ENCODE measurements at regions not wholly inside any gene's neighbourhood (a gene's known extent, or its start where the extent isn't known, plus 50 kb on each side); places are given as distances from the start of the nearest gene placed in this dataset.
A peak's percentile ranks its signal among the peaks of the same experiment; 100 is the strongest.

DNA sequence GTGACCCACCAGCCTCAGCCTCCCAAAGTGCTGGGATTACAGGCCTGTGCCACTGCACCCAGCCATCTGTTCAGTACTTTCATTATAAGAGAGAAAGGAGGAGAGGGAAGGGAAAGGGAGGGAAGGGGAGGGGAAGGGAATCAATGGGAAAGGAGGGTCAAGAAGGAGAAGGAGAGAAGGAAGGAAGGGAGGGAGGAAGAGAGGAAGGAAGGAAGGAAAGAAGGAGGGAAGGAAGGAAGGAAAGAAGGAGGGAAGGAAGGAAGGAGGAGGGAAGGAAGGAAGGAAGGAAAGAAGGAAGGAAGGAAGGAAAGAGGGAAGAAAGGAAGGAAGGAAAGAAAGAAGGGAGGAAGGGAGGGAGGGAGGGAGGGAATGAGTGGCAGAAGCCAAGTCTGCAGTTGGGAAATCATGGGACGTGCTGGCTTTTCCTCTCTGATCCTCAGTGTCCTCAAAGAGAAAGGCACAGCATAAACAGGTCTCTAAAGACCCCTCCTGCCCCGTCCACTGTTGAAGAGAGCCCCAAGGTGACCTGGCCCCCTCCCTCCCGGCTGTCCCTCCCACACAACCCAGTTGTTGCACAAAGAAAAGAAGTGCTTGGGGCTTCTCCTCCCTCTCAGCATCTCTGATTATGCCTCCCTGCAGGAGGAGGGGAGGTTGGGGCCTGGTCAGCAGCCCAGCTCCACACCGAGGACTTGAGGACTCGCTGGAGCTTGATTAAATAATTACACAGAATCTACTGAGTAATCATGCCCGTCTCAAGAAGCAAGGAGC, 69.1 kb upstream of the TOP1 start:
- H3K18ac ChIP-seq (ENCODE audit: low read depth in 1 of 2, low read length in 2 of 2), result no peak overlapping the region
- H3K36me3 ChIP-seq (ENCODE audit: control insufficient read depth in 1 of 2, insufficient read depth in 2 of 2, low read depth in 1 of 2, low read length in 2 of 2), result no peaks in the 10 kb centered on the region
- H3K27ac ChIP-seq (ENCODE audit: low read length, poor library complexity, severe bottlenecking), result no peak overlapping the region
- H4K8ac ChIP-seq (ENCODE audit: low read length), result no peak overlapping the region
- H3K23ac ChIP-seq (ENCODE audit: low read length in 2 of 2), result no peak overlapping the region
- H2BK5ac ChIP-seq (ENCODE audit: low read depth, low read length, poor library complexity, severe bottlenecking), result no peak overlapping the region
- no peak overlapping the region for H3K4ac ChIP-seq (ENCODE audit: low read depth in 1 of 2, low read length in 2 of 2)
- H3K4me3 ChIP-seq (ENCODE audit: insufficient read depth in 1 of 2, low read depth in 1 of 2, low read length in 2 of 2), result peak overlapping the region in 1 of 2 experiments; percentile 27
- H2BK15ac ChIP-seq (ENCODE audit: low read depth, poor library complexity, severe bottlenecking), result no peak overlapping the region
- H2AFZ ChIP-seq (ENCODE audit: low read depth, low read length), result no peak overlapping the region
- H2BK120ac ChIP-seq (ENCODE audit: low read depth, low read length), result no peak overlapping the region
- WGBS, result 87% methylated on average over 5 of the region's 6 CpGs
- no peak overlapping the region for H2BK12ac ChIP-seq (ENCODE audit: low read length in 2 of 2)
- peaks cover 8% of the 10 kb centered on the region for H3K9me3 ChIP-seq (ENCODE audit: control insufficient read depth, low read length)
- H3K27me3 ChIP-seq (ENCODE audit: control insufficient read depth in 1 of 2, insufficient read depth in 1 of 2, low read length in 2 of 2), result peaks cover 0 to 3% of the 10 kb centered on the region in 2 experiments
- H3K4me1 ChIP-seq (ENCODE audit: control insufficient read depth, insufficient read depth, low read depth, low read length), result peaks cover 4% of the 10 kb centered on the region
- no peaks in the 10 kb centered on the region for H3K79me1 ChIP-seq (replicated peaks; ENCODE audit: low read length, poor library complexity, severe bottlenecking)
- no peak overlapping the region for H4K91ac ChIP-seq (ENCODE audit: low read length)
- DNase-seq, result no peak
- no peak overlapping the region for H3K4me2 ChIP-seq (ENCODE audit: low read length, poor library complexity, severe bottlenecking)
- no peak overlapping the region for H2AK5ac ChIP-seq (ENCODE audit: low read length, severe bottlenecking)
- H3K14ac ChIP-seq (ENCODE audit: low read length in 2 of 2), result no peak overlapping the region
- peak overlapping the region; percentile 83 for H3K9ac ChIP-seq (ENCODE audit: low read length)

GRCh38 chr20:40960101-40960500, 68.5 kb upstream of the TOP1 start:
- Histone ChIP-seq H3K27ac (ENCODE audit: low read length, poor library complexity, severe bottlenecking) (no peak overlapping the region), H2AK5ac (ENCODE audit: low read length, severe bottlenecking) (no peak overlapping the region), H3K4me1 (ENCODE audit: control insufficient read depth, insufficient read depth, low read depth, low read length) (peaks cover 4% of the 10 kb centered on the region), H3K9ac (ENCODE audit: low read length) (peak overlapping the region; percentile 83), H3K4me3 (ENCODE audit: insufficient read depth in 1 of 2, low read depth in 1 of 2, low read length in 2 of 2) (peak overlapping the region in 1 of 2 experiments; percentile 27), H2BK15ac (ENCODE audit: low read depth, poor library complexity, severe bottlenecking) (no peak overlapping the region), H3K4ac (ENCODE audit: low read depth in 1 of 2, low read length in 2 of 2) (no peak overlapping the region), H3K79me1 (replicated peaks; ENCODE audit: low read length, poor library complexity, severe bottlenecking) (no peaks in the 10 kb centered on the region), H3K9me3 (ENCODE audit: control insufficient read depth, low read length) (peaks cover 2% of the 10 kb centered on the region), H3K23ac (ENCODE audit: low read length in 2 of 2) (no peak overlapping the region), H3K27me3 (ENCODE audit: control insufficient read depth in 1 of 2, insufficient read depth in 1 of 2, low read length in 2 of 2) (peaks cover 0 to 3% of the 10 kb centered on the region in 2 experiments), H3K4me2 (ENCODE audit: low read length, poor library complexity, severe bottlenecking) (no peak overlapping the region), H4K91ac (ENCODE audit: low read length) (no peak overlapping the region), H2AFZ (ENCODE audit: low read depth, low read length) (no peak overlapping the region), H4K8ac (ENCODE audit: low read length) (no peak overlapping the region), H2BK120ac (ENCODE audit: low read depth, low read length) (no peak overlapping the region), H3K36me3 (ENCODE audit: control insufficient read depth in 1 of 2, insufficient read depth in 2 of 2, low read depth in 1 of 2, low read length in 2 of 2) (no peaks in the 10 kb centered on the region), H3K14ac (ENCODE audit: low read length in 2 of 2) (no peak overlapping the region), H2BK5ac (ENCODE audit: low read depth, low read length, poor library complexity, severe bottlenecking) (no peak overlapping the region), H2BK12ac (ENCODE audit: low read length in 2 of 2) (no peak overlapping the region), H3K18ac (ENCODE audit: low read depth in 1 of 2, low read length in 2 of 2) (no peak overlapping the region)
- WGBS, result 100% methylated on average over 3 of the region's 4 CpGs
- no peak for DNase-seq

DNA sequence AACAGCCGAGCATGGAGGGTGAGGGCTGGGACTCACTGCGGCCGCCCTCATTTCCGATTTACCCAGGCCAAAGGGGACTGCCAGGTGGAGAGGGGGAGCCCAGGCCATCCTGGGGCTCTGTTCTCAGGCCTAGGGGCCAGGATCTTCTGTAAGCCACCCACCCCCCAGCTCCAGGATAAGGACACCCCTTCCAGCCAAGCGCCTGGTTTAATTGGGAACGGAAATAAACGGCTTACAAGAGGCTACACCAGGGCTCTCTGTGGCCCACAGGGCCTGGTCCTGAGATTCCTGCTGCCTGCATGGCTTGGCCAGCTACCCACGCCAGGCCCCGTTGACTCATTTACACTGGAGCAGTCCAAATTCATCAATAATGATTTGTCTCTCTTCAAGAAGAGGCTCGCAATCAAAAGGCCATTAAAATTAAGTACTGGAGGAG, 68.1 kb upstream of the TOP1 start:
- Histone ChIP-seq H3K27me3 (ENCODE audit: control insufficient read depth in 1 of 2, insufficient read depth in 1 of 2, low read length in 2 of 2) (peaks cover 0 to 3% of the 10 kb centered on the region in 2 experiments), H3K4me1 (ENCODE audit: control insufficient read depth, insufficient read depth, low read depth, low read length) (peaks cover 4% of the 10 kb centered on the region), H3K4me2 (ENCODE audit: low read length, poor library complexity, severe bottlenecking) (no peak overlapping the region), H3K14ac (ENCODE audit: low read length in 2 of 2) (no peak overlapping the region), H3K9me3 (ENCODE audit: control insufficient read depth, low read length) (no peaks in the 10 kb centered on the region), H3K79me1 (replicated peaks; ENCODE audit: low read length, poor library complexity, severe bottlenecking) (no peaks in the 10 kb centered on the region), H3K4ac (ENCODE audit: low read depth in 1 of 2, low read length in 2 of 2) (no peak overlapping the region), H3K23ac (ENCODE audit: low read length in 2 of 2) (no peak overlapping the region), H2AFZ (ENCODE audit: low read depth, low read length) (no peak overlapping the region), H4K91ac (ENCODE audit: low read length) (no peak overlapping the region), H2BK120ac (ENCODE audit: low read depth, low read length) (no peak overlapping the region), H3K36me3 (ENCODE audit: control insufficient read depth in 1 of 2, insufficient read depth in 2 of 2, low read depth in 1 of 2, low read length in 2 of 2) (no peaks in the 10 kb centered on the region), H4K8ac (ENCODE audit: low read length) (no peak overlapping the region), H3K27ac (ENCODE audit: low read length, poor library complexity, severe bottlenecking) (no peak overlapping the region), H3K18ac (ENCODE audit: low read depth in 1 of 2, low read length in 2 of 2) (no peak overlapping the region), H2BK15ac (ENCODE audit: low read depth, poor library complexity, severe bottlenecking) (no peak overlapping the region), H3K9ac (ENCODE audit: low read length) (peak overlapping the region; percentile 83), H2BK12ac (ENCODE audit: low read length in 2 of 2) (no peak overlapping the region), H2BK5ac (ENCODE audit: low read depth, low read length, poor library complexity, severe bottlenecking) (no peak overlapping the region), H3K4me3 (ENCODE audit: insufficient read depth in 1 of 2, low read depth in 1 of 2, low read length in 2 of 2) (peak overlapping the region in 1 of 2 experiments; percentile 27), H2AK5ac (ENCODE audit: low read length, severe bottlenecking) (no peak overlapping the region)
- 91% methylated on average over 9 of the region's 10 CpGs for WGBS
- DNase-seq, result no peak

- H3K36me3 ChIP-seq (ENCODE audit: control insufficient read depth in 1 of 2, insufficient read depth in 2 of 2, low read depth in 1 of 2, low read length in 2 of 2), result no peaks in the 10 kb centered on the region
- no peak overlapping the region for H2BK120ac ChIP-seq (ENCODE audit: low read depth, low read length)
- H2BK12ac ChIP-seq (ENCODE audit: low read length in 2 of 2), result peak overlapping the region in 1 of 2 experiments; percentile 7
- H3K27me3 ChIP-seq (ENCODE audit: control insufficient read depth in 1 of 2, insufficient read depth in 1 of 2, low read length in 2 of 2), result peaks cover 0 to 3% of the 10 kb centered on the region in 2 experiments
- no peak overlapping the region for H3K9ac ChIP-seq (ENCODE audit: low read length)
- peak overlapping the region; percentile 21 for H4K8ac ChIP-seq (ENCODE audit: low read length)
- 74% methylated on average over 2 of the region's 2 CpGs for WGBS
- H3K4me1 ChIP-seq (ENCODE audit: control insufficient read depth, insufficient read depth, low read depth, low read length), result peaks cover 4% of the 10 kb centered on the region
- no peak overlapping the region for H2AFZ ChIP-seq (ENCODE audit: low read depth, low read length)
- no peaks in the 10 kb centered on the region for H3K9me3 ChIP-seq (ENCODE audit: control insufficient read depth, low read length)
- H3K79me1 ChIP-seq (replicated peaks; ENCODE audit: low read length, poor library complexity, severe bottlenecking), result no peaks in the 10 kb centered on the region
- H3K4me3 ChIP-seq (ENCODE audit: insufficient read depth in 1 of 2, low read depth in 1 of 2, low read length in 2 of 2), result no peak overlapping the region
- no peak overlapping the region for H3K18ac ChIP-seq (ENCODE audit: low read depth in 1 of 2, low read length in 2 of 2)
- peak overlapping the region in 1 of 2 experiments; percentile 35 for H3K4ac ChIP-seq (ENCODE audit: low read depth in 1 of 2, low read length in 2 of 2)
- no peak overlapping the region for H3K23ac ChIP-seq (ENCODE audit: low read length in 2 of 2)
- no peak for DNase-seq
- H3K14ac ChIP-seq (ENCODE audit: low read length in 2 of 2), result peak overlapping the region in 1 of 2 experiments; percentile 49
- no peak overlapping the region for H2BK15ac ChIP-seq (ENCODE audit: low read depth, poor library complexity, severe bottlenecking)
- no peak overlapping the region for H2AK5ac ChIP-seq (ENCODE audit: low read length, severe bottlenecking)
- no peak overlapping the region for H3K27ac ChIP-seq (ENCODE audit: low read length, poor library complexity, severe bottlenecking)
- no peak overlapping the region for H2BK5ac ChIP-seq (ENCODE audit: low read depth, low read length, poor library complexity, severe bottlenecking)
- H3K4me2 ChIP-seq (ENCODE audit: low read length, poor library complexity, severe bottlenecking), result no peak overlapping the region
- H4K91ac ChIP-seq (ENCODE audit: low read length), result no peak overlapping the region
Observed at GRCh38 chr20:40961176-40961575, 67.4 kb upstream of the TOP1 start.

Measured in mesenchymal stem cell (in vitro differentiated cells and primary cell).